ENCODE measurements at regions not wholly inside any gene's neighbourhood (a gene's known extent, or its start where the extent isn't known, plus 50 kb on each side); places are given as distances from the start of the nearest gene placed in this dataset.

GRCh38 chr3:55343486-55344357, 143.4 kb downstream of the WNT5A start:
- TF ChIP-seq CTCF (IDR thresholded peaks at IDR 0.05) (no peak), EP300 (IDR thresholded peaks at IDR 0.05; ENCODE audit: low read depth) (no peak)
